ENCODE measurements at regions not wholly inside any gene's neighbourhood (a gene's known extent, or its start where the extent isn't known, plus 50 kb on each side); places are given as distances from the start of the nearest gene placed in this dataset.

DNA sequence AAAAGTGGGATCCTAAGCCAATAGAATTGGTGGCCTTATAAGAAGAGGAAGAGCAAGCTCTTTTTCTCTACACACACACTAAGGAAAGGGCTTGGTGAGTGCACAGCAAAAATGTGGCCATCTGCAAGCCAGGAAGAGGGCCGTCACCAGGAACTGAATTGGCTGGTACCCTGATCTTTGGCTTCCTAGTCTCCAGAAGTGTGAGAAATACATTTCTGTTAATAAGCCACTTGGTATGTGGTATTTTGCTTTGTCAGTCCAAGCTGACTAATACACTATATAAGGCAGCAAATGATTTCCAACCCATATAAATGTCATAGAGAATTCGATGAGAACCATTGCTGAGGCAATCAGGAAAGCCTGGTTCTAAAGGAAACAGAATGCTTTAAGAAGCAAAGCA lies 816.3 kb upstream of the SEMA6D start:
- no peaks in the 10 kb centered on the region for H3K9me3 ChIP-seq (ENCODE audit: low read length)
- BruUV-seq (replicated peaks), result no TSS peak
- ATAC-seq (no peak), DNase-seq (no peak)
- H3F3A ChIP-seq (ENCODE audit: low read length, unreplicated experiment), result no peaks in the 10 kb centered on the region
- no peaks in the 10 kb centered on the region for H3K36me3 ChIP-seq (ENCODE audit: low read depth, low read length)
- H3K27me3 ChIP-seq (ENCODE audit: low read length), result no peaks in the 10 kb centered on the region
- H3K9me2 ChIP-seq (replicated peaks; ENCODE audit: low read length), result no peaks in the 10 kb centered on the region
- no peak for TF ChIP-seq EZH2 (IDR thresholded peaks at IDR 0.05; ENCODE audit: low read length, unreplicated experiment)
- TF ChIP-seq, protein P1, sequence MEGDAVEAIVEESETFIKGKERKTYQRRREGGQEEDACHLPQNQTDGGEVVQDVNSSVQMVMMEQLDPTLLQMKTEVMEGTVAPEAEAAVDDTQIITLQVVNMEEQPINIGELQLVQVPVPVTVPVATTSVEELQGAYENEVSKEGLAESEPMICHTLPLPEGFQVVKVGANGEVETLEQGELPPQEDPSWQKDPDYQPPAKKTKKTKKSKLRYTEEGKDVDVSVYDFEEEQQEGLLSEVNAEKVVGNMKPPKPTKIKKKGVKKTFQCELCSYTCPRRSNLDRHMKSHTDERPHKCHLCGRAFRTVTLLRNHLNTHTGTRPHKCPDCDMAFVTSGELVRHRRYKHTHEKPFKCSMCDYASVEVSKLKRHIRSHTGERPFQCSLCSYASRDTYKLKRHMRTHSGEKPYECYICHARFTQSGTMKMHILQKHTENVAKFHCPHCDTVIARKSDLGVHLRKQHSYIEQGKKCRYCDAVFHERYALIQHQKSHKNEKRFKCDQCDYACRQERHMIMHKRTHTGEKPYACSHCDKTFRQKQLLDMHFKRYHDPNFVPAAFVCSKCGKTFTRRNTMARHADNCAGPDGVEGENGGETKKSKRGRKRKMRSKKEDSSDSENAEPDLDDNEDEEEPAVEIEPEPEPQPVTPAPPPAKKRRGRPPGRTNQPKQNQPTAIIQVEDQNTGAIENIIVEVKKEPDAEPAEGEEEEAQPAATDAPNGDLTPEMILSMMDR (conservative IDR thresholded peaks at IDR 0.05; ENCODE audit: low read depth, low read length), result no peak
- TF ChIP-seq EZH2phosphoT487 (IDR thresholded peaks at IDR 0.05; ENCODE audit: borderline replicate concordance, low read length), result no peak
- intact Hi-C loops (cut with micrococcal nuclease), result no loop called here
- no peaks in the 10 kb centered on the region for H3K4me1 ChIP-seq (ENCODE audit: insufficient read depth, low read length)
- ChIA-PET CTCF (no interaction called here), POLR2A (ENCODE audit: unreplicated experiment) (no interaction called here)
- H3K27ac ChIP-seq (ENCODE audit: low read length), result no peak overlapping the region
- no peak overlapping the region for H3K9ac ChIP-seq (ENCODE audit: low read length)
- H4K20me1 ChIP-seq (ENCODE audit: low read length), result no peaks in the 10 kb centered on the region
- H3K4me3 ChIP-seq (ENCODE audit: low read length), result no peak overlapping the region
- no peak overlapping the region for H2AFZ ChIP-seq (ENCODE audit: low read length)
- no peak overlapping the region for H3K4me2 ChIP-seq (ENCODE audit: low read length)
- no peaks in the 10 kb centered on the region for H3K79me2 ChIP-seq (ENCODE audit: low read length)

DNA sequence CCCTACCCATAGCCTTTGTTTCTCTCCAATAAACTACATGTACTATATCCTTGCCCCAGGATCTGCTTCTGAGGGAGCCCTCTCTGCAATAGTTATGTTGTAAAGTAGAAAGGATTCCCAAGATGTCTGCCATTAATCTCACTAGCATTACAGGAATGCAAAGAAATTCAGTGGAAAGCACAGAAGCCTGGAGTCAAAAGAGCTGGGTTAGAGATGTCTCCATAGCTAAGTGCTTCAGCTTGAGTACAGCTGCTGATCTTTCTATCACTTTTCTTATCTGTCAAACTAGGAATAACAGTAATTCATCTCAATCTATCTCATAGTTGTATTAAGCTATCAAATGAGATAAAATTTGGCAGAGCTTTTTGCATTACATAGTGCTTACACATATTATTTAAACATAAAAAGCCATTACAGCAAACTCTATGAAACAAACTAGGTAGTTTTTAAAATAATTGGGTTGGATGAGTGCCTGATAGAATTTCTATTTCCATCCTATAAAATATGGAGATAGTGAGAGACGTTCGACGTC lies 799.5 kb upstream of the SEMA6D start:
- no peaks in the 10 kb centered on the region for H3K9me2 ChIP-seq (replicated peaks; ENCODE audit: low read length)
- DNase-seq, result no peak
- no peak overlapping the region for H2AFZ ChIP-seq (ENCODE audit: low read length)
- BruUV-seq (replicated peaks), result no TSS peak
- ChIA-PET POLR2A (ENCODE audit: unreplicated experiment) (no interaction called here), CTCF (no interaction called here)
- H3K4me3 ChIP-seq (ENCODE audit: low read length), result no peak overlapping the region
- H3K79me2 ChIP-seq (ENCODE audit: low read length), result no peaks in the 10 kb centered on the region
- no peak for ATAC-seq
- no peak overlapping the region for H3K4me2 ChIP-seq (ENCODE audit: low read length)
- TF ChIP-seq, protein P1 (conservative IDR thresholded peaks at IDR 0.05; ENCODE audit: low read depth, low read length), result no peak
- TF ChIP-seq EZH2phosphoT487 (IDR thresholded peaks at IDR 0.05; ENCODE audit: borderline replicate concordance, low read length), result no peak
- TF ChIP-seq EZH2 (IDR thresholded peaks at IDR 0.05; ENCODE audit: low read length, unreplicated experiment), result no peak
- no peak overlapping the region for H3K9ac ChIP-seq (ENCODE audit: low read length)
- no peaks in the 10 kb centered on the region for H4K20me1 ChIP-seq (ENCODE audit: low read length)
- no peaks in the 10 kb centered on the region for H3K4me1 ChIP-seq (ENCODE audit: insufficient read depth, low read length)
- intact Hi-C loops (cut with micrococcal nuclease), result no loop called here
- H3F3A ChIP-seq (ENCODE audit: low read length, unreplicated experiment), result no peaks in the 10 kb centered on the region
- no peak overlapping the region for H3K27ac ChIP-seq (ENCODE audit: low read length)
- no peaks in the 10 kb centered on the region for H3K9me3 ChIP-seq (ENCODE audit: low read length)
- no peaks in the 10 kb centered on the region for H3K36me3 ChIP-seq (ENCODE audit: low read depth, low read length)
- no peaks in the 10 kb centered on the region for H3K27me3 ChIP-seq (ENCODE audit: low read length)

DNA sequence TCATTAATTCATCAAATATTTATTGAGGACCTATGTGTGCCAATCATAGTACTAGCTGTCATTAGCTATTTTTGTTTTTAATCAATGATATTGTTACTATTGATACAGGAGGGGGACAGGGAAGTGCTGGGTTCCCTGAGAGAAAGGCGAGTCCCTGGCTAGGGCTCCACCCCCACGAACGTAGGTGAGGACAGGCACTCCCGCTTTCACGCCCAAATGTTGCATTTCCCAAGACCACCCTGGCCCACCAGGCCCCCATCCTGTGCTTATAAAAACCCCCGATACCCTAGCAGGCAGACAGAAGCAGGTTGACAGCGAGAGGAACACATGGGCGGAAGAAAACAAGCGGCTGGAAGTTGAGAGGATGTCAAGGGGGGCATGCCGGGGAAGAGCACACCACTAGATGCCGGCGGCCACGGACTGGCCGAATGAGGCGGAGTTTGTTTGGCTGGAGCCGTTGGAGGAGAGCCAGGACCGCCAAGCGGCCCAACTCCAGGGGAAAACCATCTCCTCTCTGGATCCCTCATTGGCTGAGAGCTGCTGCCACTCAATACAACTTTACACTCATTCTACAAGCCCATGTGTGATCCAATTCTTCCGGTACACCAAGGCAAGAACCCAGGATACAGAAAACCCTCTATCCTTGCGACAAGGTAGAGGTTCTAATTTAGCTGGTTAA lies 798.7 kb upstream of the SEMA6D start:
- no peak overlapping the region for H3K4me2 ChIP-seq (ENCODE audit: low read length)
- DNase-seq (no peak), ATAC-seq (no peak)

More for the DNA sequence above, 798.7 kb upstream of the SEMA6D start:
- intact Hi-C loops (cut with micrococcal nuclease), result no loop called here
- Histone ChIP-seq H3K9ac (ENCODE audit: low read length) (no peak overlapping the region), H3K79me2 (ENCODE audit: low read length) (no peaks in the 10 kb centered on the region), H3K27me3 (ENCODE audit: low read length) (no peaks in the 10 kb centered on the region), H3K9me2 (replicated peaks; ENCODE audit: low read length) (no peaks in the 10 kb centered on the region), H3K27ac (ENCODE audit: low read length) (no peak overlapping the region), H4K20me1 (ENCODE audit: low read length) (no peaks in the 10 kb centered on the region), H3K4me1 (ENCODE audit: insufficient read depth, low read length) (no peaks in the 10 kb centered on the region), H3K36me3 (ENCODE audit: low read depth, low read length) (no peaks in the 10 kb centered on the region), H3K9me3 (ENCODE audit: low read length) (no peaks in the 10 kb centered on the region), H3K4me3 (ENCODE audit: low read length) (no peak overlapping the region), H3F3A (ENCODE audit: low read length, unreplicated experiment) (no peaks in the 10 kb centered on the region), H2AFZ (ENCODE audit: low read length) (no peak overlapping the region)
- no peak for TF ChIP-seq EZH2phosphoT487 (IDR thresholded peaks at IDR 0.05; ENCODE audit: borderline replicate concordance, low read length)
- TF ChIP-seq EZH2 (IDR thresholded peaks at IDR 0.05; ENCODE audit: low read length, unreplicated experiment), result no peak
- TF ChIP-seq, protein P1 (conservative IDR thresholded peaks at IDR 0.05; ENCODE audit: low read depth, low read length), result no peak
- ChIA-PET CTCF (no interaction called here), POLR2A (ENCODE audit: unreplicated experiment) (no interaction called here)
- BruUV-seq (replicated peaks), result no TSS peak

All from PC-3 (cell line).